HEK293T (cell line): ENCODE measurements at regions not wholly inside any gene's neighbourhood (a gene's known extent, or its start where the extent isn't known, plus 50 kb on each side); places are given as distances from the start of the nearest gene placed in this dataset.

Source experiments
- CTBP1 ChIP-seq: fragments of 450-650 bp; IDR thresholded peaks from 2 replicates; pipeline ENCODE4 v1.6.1; 2016; ENCODE audit warnings: borderline replicate concordance
- ELF4 ChIP-seq: fragments of 450-650 bp; IDR thresholded peaks from 2 replicates; pipeline ENCODE4 v1.6.1; 2017; ENCODE audit warnings: antibody characterized with exemption
- FOXM1 ChIP-seq: fragments of 450-650 bp; IDR thresholded peaks from 2 replicates; pipeline ENCODE4 v1.6.1; 2017; ENCODE audit warnings: mild to moderate bottlenecking, borderline replicate concordance
- HDGF ChIP-seq: fragments of 450-650 bp; IDR thresholded peaks from 2 replicates; pipeline ENCODE4 v1.6.1; 2017; ENCODE audit warnings: antibody characterized with exemption, borderline replicate concordance
- L3MBTL2 ChIP-seq: fragments of 450-650 bp; conservative IDR thresholded peaks from 2 replicates; pipeline ENCODE4 v1.6.1; 2016; ENCODE audit warnings: mild to moderate bottlenecking
- LEF1 ChIP-seq: fragments of 450-650 bp; IDR thresholded peaks from 2 replicates; pipeline ENCODE4 v1.6.1; 2017; ENCODE audit warnings: mild to moderate bottlenecking, borderline replicate concordance
- NFRKB ChIP-seq: fragments of 450-650 bp; IDR thresholded peaks from 2 replicates; pipeline ENCODE4 v1.6.1; 2016; ENCODE audit warnings: mild to moderate bottlenecking, moderate library complexity
- SUZ12 ChIP-seq: fragments of 450-650 bp; IDR thresholded peaks from 2 replicates; pipeline ENCODE4 v1.6.1; 2016; ENCODE audit warnings: mild to moderate bottlenecking
- ZNF384 ChIP-seq: fragments of 450-650 bp; IDR thresholded peaks from 2 replicates; pipeline ENCODE4 v1.6.1; 2016

DNA sequence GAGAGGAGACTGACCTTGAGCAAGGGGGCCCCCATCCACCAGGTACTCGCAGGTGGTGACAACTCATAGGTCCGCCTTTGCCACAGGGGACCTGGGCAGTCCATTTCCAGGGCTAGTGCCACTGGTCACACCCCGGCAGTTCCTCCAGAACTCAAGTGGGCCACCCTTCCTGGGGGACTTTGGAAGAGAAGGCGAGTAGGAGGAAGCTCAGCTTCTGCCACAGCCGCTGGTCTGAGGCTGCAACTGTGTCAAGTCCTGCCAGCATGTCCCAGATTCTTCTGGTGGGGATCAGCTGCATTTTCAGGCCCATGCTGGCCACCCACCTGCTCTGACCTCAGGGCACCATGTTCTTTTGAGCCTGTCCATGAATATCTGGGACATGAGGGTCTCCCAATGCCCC lies 423.9 kb upstream of the MYT1L start:
- TF ChIP-seq NFRKB (no peak), LEF1 (no peak), SUZ12 (no peak), CTBP1 (no peak), FOXM1 (no peak), ZNF384 (no peak), ELF4 (no peak), L3MBTL2 (no peak), HDGF (no peak)
